HEK293T (cell line): ENCODE measurements at regions not wholly inside any gene's neighbourhood (a gene's known extent, or its start where the extent isn't known, plus 50 kb on each side); places are given as distances from the start of the nearest gene placed in this dataset.

Source experiments
- CTCF ChIA-PET: fragments of 350-600 bp; formaldehyde crosslinking; extraction: SDS; loops from one replicate; lab custom pipeline; 2021; ENCODE audit warnings: antibody characterized with exemption, inconsistent platforms; lab: Yijun Ruan, JAX
- POLR2A ChIA-PET: fragments of 350-600 bp; formaldehyde crosslinking; extraction: SDS; loops from one replicate; lab custom pipeline; 2020; ENCODE audit warnings: antibody characterized with exemption, inconsistent platforms; lab: Yijun Ruan, JAX
- DNase-seq: peaks from one replicate; pipeline ENCODE4 v3.0.0; 2012; ENCODE audit warnings: mixed read lengths; ENCODE audit errors: extremely low spot score
- ARNT ChIP-seq: fragments of 450-650 bp; IDR thresholded peaks from 2 replicates; pipeline ENCODE4 v1.6.1; 2017; ENCODE audit warnings: mild to moderate bottlenecking
- BHLHE40 ChIP-seq: fragments of 450-650 bp; IDR thresholded peaks from 2 replicates; pipeline ENCODE4 v1.6.1; 2016; ENCODE audit warnings: mild to moderate bottlenecking, moderate library complexity, borderline replicate concordance
- CTBP1 ChIP-seq: fragments of 450-650 bp; IDR thresholded peaks from 2 replicates; pipeline ENCODE4 v1.6.1; 2016; ENCODE audit warnings: borderline replicate concordance
- ELF4 ChIP-seq: fragments of 450-650 bp; IDR thresholded peaks from 2 replicates; pipeline ENCODE4 v1.6.1; 2017; ENCODE audit warnings: antibody characterized with exemption
- FOXA1 ChIP-seq: fragments of 450-650 bp; IDR thresholded peaks from 2 replicates; pipeline ENCODE4 v1.6.1; 2016; ENCODE audit warnings: mild to moderate bottlenecking
- FOXK2 ChIP-seq: fragments of 450-650 bp; IDR thresholded peaks from 2 replicates; pipeline ENCODE4 v1.6.1; 2016; ENCODE audit warnings: mild to moderate bottlenecking
- FOXM1 ChIP-seq: fragments of 450-650 bp; IDR thresholded peaks from 2 replicates; pipeline ENCODE4 v1.6.1; 2017; ENCODE audit warnings: mild to moderate bottlenecking, borderline replicate concordance
- HDGF ChIP-seq: fragments of 450-650 bp; IDR thresholded peaks from 2 replicates; pipeline ENCODE4 v1.6.1; 2017; ENCODE audit warnings: antibody characterized with exemption, borderline replicate concordance
- L3MBTL2 ChIP-seq: fragments of 450-650 bp; conservative IDR thresholded peaks from 2 replicates; pipeline ENCODE4 v1.6.1; 2016; ENCODE audit warnings: mild to moderate bottlenecking
- LEF1 ChIP-seq: fragments of 450-650 bp; IDR thresholded peaks from 2 replicates; pipeline ENCODE4 v1.6.1; 2017; ENCODE audit warnings: mild to moderate bottlenecking, borderline replicate concordance
- NFRKB ChIP-seq: fragments of 450-650 bp; IDR thresholded peaks from 2 replicates; pipeline ENCODE4 v1.6.1; 2016; ENCODE audit warnings: mild to moderate bottlenecking, moderate library complexity
- PKNOX1 ChIP-seq: fragments of 450-650 bp; IDR thresholded peaks from 2 replicates; pipeline ENCODE4 v1.6.1; 2016
- SP1 ChIP-seq: fragments of 450-650 bp; IDR thresholded peaks from 2 replicates; pipeline ENCODE4 v1.6.1; 2017
- SUZ12 ChIP-seq: fragments of 450-650 bp; IDR thresholded peaks from 2 replicates; pipeline ENCODE4 v1.6.1; 2016; ENCODE audit warnings: mild to moderate bottlenecking
- TARDBP ChIP-seq: fragments of 450-650 bp; IDR thresholded peaks from 2 replicates; pipeline ENCODE4 v1.6.1; 2016
- ZNF384 ChIP-seq: fragments of 450-650 bp; IDR thresholded peaks from 2 replicates; pipeline ENCODE4 v1.6.1; 2016

- no peak for TF ChIP-seq NFRKB
- no peak for TF ChIP-seq FOXM1
- no peak for TF ChIP-seq SUZ12
- no peak for TF ChIP-seq ELF4
- TF ChIP-seq LEF1: no peak
- no peak for DNase-seq
- ChIA-PET CTCF (no interaction called here), POLR2A (no interaction called here)
These were observed 990.9 kb downstream of the BRD1 start for GRCh38 chr22:48836673-48837340.

DNA sequence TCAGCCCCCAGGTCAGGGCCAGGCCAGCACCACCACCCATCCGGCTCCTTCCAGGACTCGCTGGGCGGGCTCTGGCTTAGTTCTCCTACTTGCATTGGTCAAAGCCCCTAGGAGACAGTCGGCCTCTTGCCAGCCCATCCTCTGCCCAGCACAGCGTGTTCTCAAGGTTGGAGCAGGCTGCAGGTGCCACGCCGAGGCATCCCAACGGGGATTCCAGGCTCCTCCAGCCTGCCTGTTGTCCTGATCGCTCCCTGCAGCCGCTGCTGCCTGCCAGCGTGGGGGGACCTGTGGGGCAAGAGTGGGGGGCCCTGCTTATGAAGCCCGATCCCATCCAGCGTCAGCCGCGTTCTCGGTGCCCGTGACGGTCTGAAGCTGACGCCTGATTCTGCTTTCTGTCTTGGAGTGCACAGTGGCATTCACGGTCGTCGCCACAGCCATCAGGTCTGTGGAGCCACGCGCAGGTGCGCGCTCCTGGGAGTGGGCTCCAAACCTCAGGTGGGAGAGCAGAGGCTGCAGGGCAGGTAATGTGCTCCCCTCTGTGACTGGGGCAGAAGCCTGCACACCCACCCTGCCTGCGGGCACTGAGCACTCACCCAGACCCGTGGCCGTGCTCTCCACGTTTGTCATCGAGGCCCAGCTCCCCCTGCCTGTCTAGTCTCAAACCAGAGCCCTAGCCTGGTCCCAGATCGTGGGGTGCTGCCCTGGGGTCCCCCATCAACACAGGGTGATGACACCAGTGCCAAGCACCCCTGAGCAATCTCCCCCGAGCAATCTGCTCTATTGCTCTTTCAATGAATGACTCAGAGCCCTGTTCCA lies 991.6 kb downstream of the BRD1 start:
- ChIA-PET CTCF (no interaction called here), POLR2A (no interaction called here)
- no peak for TF ChIP-seq PKNOX1
- TF ChIP-seq FOXK2: no peak
- TF ChIP-seq HDGF: no peak
- no peak for TF ChIP-seq SUZ12
- TF ChIP-seq TARDBP: no peak
- no peak for TF ChIP-seq ZNF384
- TF ChIP-seq L3MBTL2: no peak
- no peak for TF ChIP-seq LEF1
- TF ChIP-seq FOXM1: no peak
- TF ChIP-seq SP1: no peak
- TF ChIP-seq FOXA1: no peak
- TF ChIP-seq ELF4: no peak
- no peak for TF ChIP-seq ARNT
- no peak for TF ChIP-seq NFRKB
- no peak for DNase-seq

DNA sequence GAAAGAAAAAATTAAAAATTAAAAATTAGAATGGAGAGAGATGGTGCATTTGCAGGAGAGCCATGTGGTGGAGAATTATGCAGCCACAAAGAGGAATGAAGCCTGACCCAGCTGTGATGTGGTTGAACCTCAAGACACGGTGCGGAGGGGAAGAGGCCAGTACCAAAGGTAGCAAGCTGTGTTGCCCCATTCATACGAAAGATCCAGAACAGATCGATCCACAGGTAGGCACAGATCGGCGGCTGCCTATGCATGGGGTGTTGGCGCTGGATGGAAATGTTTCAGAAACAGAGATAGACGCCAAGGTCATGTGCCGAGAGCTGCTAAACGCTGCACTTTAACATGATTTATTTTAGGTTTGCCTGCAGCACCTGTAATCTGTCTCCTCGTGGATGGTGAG lies 992.3 kb downstream of the BRD1 start:
- no peak for DNase-seq
- ChIA-PET POLR2A (no interaction called here), CTCF (no interaction called here)
- TF ChIP-seq FOXM1: no peak
- TF ChIP-seq L3MBTL2: no peak
- TF ChIP-seq ZNF384: no peak

DNA sequence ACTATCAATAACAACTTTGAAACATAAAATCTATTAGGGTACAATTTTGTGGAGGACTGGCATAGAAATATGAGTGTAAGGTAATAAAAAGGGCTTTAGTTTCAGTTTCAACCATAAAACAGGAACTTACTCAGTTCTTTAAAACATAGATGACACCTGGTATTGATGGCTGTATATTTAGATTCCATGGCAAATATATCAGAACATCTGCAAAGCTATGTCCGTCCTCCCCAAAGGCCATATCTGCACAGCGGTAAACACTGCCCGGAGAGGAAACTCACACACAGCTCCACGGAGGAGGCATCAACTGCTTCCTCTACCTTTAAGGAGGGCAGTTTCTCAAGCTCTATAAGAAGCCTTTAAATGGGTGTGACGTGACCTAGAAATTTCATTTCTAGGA lies 993.3 kb downstream of the BRD1 start:
- POLR2A ChIA-PET: no interaction called here
- no peak for DNase-seq
- CTCF ChIA-PET: no interaction called here
- TF ChIP-seq TARDBP (no peak), SUZ12 (no peak), LEF1 (no peak), FOXA1 (no peak), NFRKB (no peak), L3MBTL2 (no peak), HDGF (no peak), SP1 (no peak), ARNT (no peak), PKNOX1 (no peak), FOXK2 (no peak), ELF4 (no peak), BHLHE40 (no peak)

- no peak for DNase-seq
- TF ChIP-seq ZNF384 (no peak), FOXM1 (no peak), PKNOX1 (no peak), HDGF (no peak), L3MBTL2 (no peak), ELF4 (no peak), SUZ12 (no peak), FOXA1 (no peak)
- ChIA-PET CTCF (no interaction called here), POLR2A (no interaction called here)
These were observed 995.1 kb downstream of the BRD1 start for GRCh38 chr22:48832592-48832991.

- ChIA-PET CTCF (no interaction called here), POLR2A (no interaction called here)
- TF ChIP-seq ARNT (no peak), CTBP1 (no peak), FOXA1 (no peak), SP1 (no peak), PKNOX1 (no peak), TARDBP (no peak), ELF4 (no peak), FOXM1 (no peak), ZNF384 (no peak), BHLHE40 (no peak), LEF1 (no peak), NFRKB (no peak), L3MBTL2 (no peak)
- no peak for DNase-seq
These were observed 997.8 kb downstream of the BRD1 start for GRCh38 chr22:48829908-48830307.
